RWPE1 (cell line): ENCODE measurements at regions not wholly inside any gene's neighbourhood (a gene's known extent, or its start where the extent isn't known, plus 50 kb on each side); places are given as distances from the start of the nearest gene placed in this dataset.

Source experiments
- CTCF ChIA-PET: fragments of 350-600 bp; sonication (Branson Sonifier 250); formaldehyde crosslinking; extraction: SDS; loops from one replicate; lab custom pipeline; 2021; lab: Yijun Ruan, JAX
- POLR2A ChIA-PET: fragments of 400-600 bp; formaldehyde crosslinking; extraction: SDS; loops from one replicate; lab custom pipeline; 2020; ENCODE audit warnings: antibody characterized with exemption; ENCODE audit not compliant: low non-redundant PET; lab: Yijun Ruan, JAX
- DNase-seq: peaks from one replicate; pipeline ENCODE4 v3.0.0; 2012; ENCODE audit warnings: low spot score
- H3K27ac ChIP-seq: fragments of 450-650 bp; 2 replicates; pipeline ENCODE4 v1.5.1; 2017
- TF ChIP-seq, protein P1 (sequence below): fragments of 450-650 bp; conservative IDR thresholded peaks from 2 replicates; pipeline ENCODE4 v1.5.1; 2017; ENCODE audit warnings: low read depth, mild to moderate bottlenecking

DNA sequence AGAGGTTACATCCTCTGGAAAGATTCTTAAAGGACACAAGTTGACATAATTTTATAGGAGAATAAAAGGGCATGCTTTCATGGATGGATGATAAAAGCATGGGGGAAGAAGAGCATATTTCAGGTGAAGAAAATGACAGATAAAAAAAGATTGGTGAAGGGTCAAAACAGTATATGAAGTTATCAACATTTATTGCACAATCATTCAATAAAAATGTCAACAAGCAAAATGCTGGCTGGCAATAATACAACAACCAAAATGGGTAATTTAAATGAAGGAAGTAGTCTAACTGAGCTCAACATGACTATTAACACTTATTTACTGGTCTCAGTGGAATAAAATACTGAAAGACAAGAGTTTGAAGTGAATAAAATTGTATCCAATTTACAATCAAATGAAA, 696.7 kb downstream of the SQOR start:
- ChIA-PET POLR2A (no interaction called here), CTCF (interaction anchor here (0.7 kb wide), 1 partner anchor 242 kb away, joined by 3 read pairs; no protein-coding TSS in a partner anchor)
- no peak for DNase-seq
- TF ChIP-seq, protein P1, sequence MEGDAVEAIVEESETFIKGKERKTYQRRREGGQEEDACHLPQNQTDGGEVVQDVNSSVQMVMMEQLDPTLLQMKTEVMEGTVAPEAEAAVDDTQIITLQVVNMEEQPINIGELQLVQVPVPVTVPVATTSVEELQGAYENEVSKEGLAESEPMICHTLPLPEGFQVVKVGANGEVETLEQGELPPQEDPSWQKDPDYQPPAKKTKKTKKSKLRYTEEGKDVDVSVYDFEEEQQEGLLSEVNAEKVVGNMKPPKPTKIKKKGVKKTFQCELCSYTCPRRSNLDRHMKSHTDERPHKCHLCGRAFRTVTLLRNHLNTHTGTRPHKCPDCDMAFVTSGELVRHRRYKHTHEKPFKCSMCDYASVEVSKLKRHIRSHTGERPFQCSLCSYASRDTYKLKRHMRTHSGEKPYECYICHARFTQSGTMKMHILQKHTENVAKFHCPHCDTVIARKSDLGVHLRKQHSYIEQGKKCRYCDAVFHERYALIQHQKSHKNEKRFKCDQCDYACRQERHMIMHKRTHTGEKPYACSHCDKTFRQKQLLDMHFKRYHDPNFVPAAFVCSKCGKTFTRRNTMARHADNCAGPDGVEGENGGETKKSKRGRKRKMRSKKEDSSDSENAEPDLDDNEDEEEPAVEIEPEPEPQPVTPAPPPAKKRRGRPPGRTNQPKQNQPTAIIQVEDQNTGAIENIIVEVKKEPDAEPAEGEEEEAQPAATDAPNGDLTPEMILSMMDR = no peak
- H3K27ac ChIP-seq = no peak overlapping the region

GRCh38 chr15:46343196-46343935, 708.5 kb downstream of the SQOR start:
- CTCF ChIA-PET = no interaction called here
- H3K27ac ChIP-seq = no peak overlapping the region
- TF ChIP-seq, protein P1 = no peak
- POLR2A ChIA-PET = no interaction called here
- DNase-seq = no peak

DNA sequence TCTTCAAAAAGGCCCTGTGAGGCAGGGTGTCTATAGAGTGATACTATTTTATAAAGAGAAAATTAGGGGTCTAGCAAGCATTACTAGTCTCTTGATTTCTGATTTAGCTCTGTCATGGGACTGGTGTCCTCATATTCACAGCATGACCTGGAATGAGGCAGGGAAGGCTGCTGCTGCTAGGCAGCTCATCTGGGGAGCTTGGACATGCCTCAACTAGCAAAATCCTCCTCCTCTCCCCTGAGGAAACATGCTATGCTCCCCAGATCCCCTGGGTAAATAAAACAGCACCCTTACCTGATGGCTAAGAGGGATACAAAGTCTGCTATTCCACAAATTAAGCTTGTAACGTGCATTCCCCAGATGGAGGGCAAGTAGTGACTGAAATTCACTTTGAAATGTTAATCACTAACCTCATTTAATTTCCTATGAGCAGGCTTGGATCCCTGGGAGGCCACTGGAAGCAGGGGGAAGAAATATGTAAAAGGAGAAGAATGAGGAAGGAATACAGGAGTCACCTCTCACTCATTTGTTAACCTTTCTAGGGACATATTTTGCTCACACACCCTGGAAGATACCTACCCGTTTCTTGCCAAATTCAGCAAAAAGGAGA, 709.4 kb downstream of the SQOR start:
- no peak overlapping the region for H3K27ac ChIP-seq
- TF ChIP-seq, protein P1 = no peak
- CTCF ChIA-PET = no interaction called here
- no peak for DNase-seq
- POLR2A ChIA-PET = no interaction called here

- H3K27ac ChIP-seq = no peak overlapping the region
- TF ChIP-seq, protein P1 = no peak
- POLR2A ChIA-PET = no interaction called here
- no peak for DNase-seq
- CTCF ChIA-PET = no interaction called here
Observed at GRCh38 chr15:46344915-46345314, 710.1 kb downstream of the SQOR start.

- no peak for DNase-seq
- TF ChIP-seq, protein P1 = no peak
- ChIA-PET CTCF (no interaction called here), POLR2A (no interaction called here)
- no peak overlapping the region for H3K27ac ChIP-seq
Observed at GRCh38 chr15:46354443-46354842, 719.6 kb downstream of the SQOR start.

GRCh38 chr15:46365572-46365971, 730.7 kb downstream of the SQOR start:
- ChIA-PET POLR2A (no interaction called here), CTCF (no interaction called here)
- no peak overlapping the region for H3K27ac ChIP-seq
- TF ChIP-seq, protein P1 = no peak
- no peak for DNase-seq
